ENCODE measurements at regions not wholly inside any gene's neighbourhood (a gene's known extent, or its start where the extent isn't known, plus 50 kb on each side); places are given as distances from the start of the nearest gene placed in this dataset.

DNA sequence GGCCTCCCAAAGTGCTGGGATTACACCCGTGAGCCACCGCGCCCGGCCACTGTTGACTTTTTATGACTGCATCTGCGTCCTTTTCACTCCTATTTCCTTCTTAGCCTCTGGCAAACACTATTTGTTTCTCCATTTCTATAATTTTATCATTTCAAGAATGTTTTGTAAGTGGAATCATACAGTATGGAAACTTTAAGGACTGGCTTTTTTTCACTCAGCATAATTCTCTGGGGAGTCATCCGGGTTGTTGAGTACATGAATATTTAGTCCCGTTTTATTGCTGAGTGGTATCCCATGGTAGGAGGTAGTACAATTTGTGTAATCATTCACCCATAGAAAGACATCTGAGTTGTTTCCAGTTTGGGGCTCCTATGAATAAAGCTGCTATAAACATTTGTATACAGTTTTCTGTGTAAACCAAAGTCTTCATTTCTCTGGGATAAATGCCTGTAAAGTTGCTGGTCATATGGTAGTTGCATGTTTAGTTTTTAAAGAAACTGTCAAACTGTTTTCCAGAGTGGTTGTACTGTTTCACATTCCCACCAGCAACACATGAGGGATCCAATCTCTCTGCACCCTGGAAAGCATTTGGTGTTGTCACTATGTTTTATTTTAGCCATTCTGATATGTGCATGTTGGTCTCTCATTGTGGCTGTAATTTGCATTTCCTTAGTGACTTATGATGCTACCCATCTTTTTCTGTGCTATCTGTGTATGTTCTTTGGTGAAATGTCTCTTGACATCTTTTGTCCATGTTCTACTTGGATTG is 139.6 kb upstream of the EEPD1 start:
- TF ChIP-seq, protein P1, sequence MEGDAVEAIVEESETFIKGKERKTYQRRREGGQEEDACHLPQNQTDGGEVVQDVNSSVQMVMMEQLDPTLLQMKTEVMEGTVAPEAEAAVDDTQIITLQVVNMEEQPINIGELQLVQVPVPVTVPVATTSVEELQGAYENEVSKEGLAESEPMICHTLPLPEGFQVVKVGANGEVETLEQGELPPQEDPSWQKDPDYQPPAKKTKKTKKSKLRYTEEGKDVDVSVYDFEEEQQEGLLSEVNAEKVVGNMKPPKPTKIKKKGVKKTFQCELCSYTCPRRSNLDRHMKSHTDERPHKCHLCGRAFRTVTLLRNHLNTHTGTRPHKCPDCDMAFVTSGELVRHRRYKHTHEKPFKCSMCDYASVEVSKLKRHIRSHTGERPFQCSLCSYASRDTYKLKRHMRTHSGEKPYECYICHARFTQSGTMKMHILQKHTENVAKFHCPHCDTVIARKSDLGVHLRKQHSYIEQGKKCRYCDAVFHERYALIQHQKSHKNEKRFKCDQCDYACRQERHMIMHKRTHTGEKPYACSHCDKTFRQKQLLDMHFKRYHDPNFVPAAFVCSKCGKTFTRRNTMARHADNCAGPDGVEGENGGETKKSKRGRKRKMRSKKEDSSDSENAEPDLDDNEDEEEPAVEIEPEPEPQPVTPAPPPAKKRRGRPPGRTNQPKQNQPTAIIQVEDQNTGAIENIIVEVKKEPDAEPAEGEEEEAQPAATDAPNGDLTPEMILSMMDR (IDR thresholded peaks at IDR 0.05 in 8 of 11, conservative IDR thresholded peaks at IDR 0.05 in 3 of 11) = no peak
- TF ChIP-seq POLR2A (IDR thresholded peaks at IDR 0.05) = no peak

All from spleen (tissue), 7 donors.